HEK293 (cell line): ENCODE measurements at regions not wholly inside any gene's neighbourhood (a gene's known extent, or its start where the extent isn't known, plus 50 kb on each side); places are given as distances from the start of the nearest gene placed in this dataset.

Experiments
- BCL11A ChIP-seq: fragments of 450-650 bp; formaldehyde crosslinking; IDR thresholded peaks from 2 replicates; pipeline ENCODE4 v1.5.1; 2016; ENCODE audit warnings: low read depth, missing biosample characterization, missing genetic modification characterization
- GFI1B ChIP-seq: fragments of 450-650 bp; formaldehyde crosslinking; IDR thresholded peaks from 2 replicates; pipeline ENCODE4 v1.5.1; 2016; ENCODE audit warnings: missing biosample characterization, missing genetic modification characterization
- GLI4 ChIP-seq: fragments of 450-650 bp; formaldehyde crosslinking; IDR thresholded peaks from 2 replicates; pipeline ENCODE4 v1.5.1; 2016; ENCODE audit warnings: missing biosample characterization, missing genetic modification characterization
- HOXC10 ChIP-seq: sonication (generic); formaldehyde crosslinking; IDR thresholded peaks from 2 replicates; pipeline ENCODE4 v1.8.1; 2023; ENCODE audit warnings: mild to moderate bottlenecking, missing genetic modification reagents
- ZBTB8A ChIP-seq: fragments of 450-650 bp; formaldehyde crosslinking; IDR thresholded peaks from 2 replicates; pipeline ENCODE4 v1.5.1; 2016; ENCODE audit warnings: missing biosample characterization, missing genetic modification characterization
- ZFP41 ChIP-seq: fragments of 450-650 bp; formaldehyde crosslinking; IDR thresholded peaks from 2 replicates; pipeline ENCODE4 v1.5.1; 2016; ENCODE audit warnings: missing biosample characterization, missing genetic modification characterization, borderline replicate concordance
- ZIC2 ChIP-seq: fragments of 450-650 bp; formaldehyde crosslinking; IDR thresholded peaks from 2 replicates; pipeline ENCODE4 v1.5.1; 2016; ENCODE audit warnings: missing biosample characterization, missing genetic modification characterization
- ZNF138 ChIP-seq: fragments of 450-650 bp; formaldehyde crosslinking; IDR thresholded peaks from 2 replicates; pipeline ENCODE4 v1.5.1; 2016; ENCODE audit warnings: missing biosample characterization, missing genetic modification characterization, borderline replicate concordance
- ZNF184 ChIP-seq: fragments of 450-650 bp; IDR thresholded peaks from 2 replicates; pipeline ENCODE4 v1.5.1; 2018; ENCODE audit warnings: missing biosample characterization, mild to moderate bottlenecking, missing genetic modification characterization
- ZNF202 ChIP-seq: fragments of 450-650 bp; formaldehyde crosslinking; IDR thresholded peaks from 2 replicates; pipeline ENCODE4 v1.5.1; 2016; ENCODE audit warnings: missing biosample characterization, missing genetic modification characterization, borderline replicate concordance
- ZNF221 ChIP-seq: fragments of 450-650 bp; formaldehyde crosslinking; IDR thresholded peaks from 2 replicates; pipeline ENCODE4 v1.5.1; 2017; ENCODE audit warnings: missing biosample characterization, missing genetic modification characterization, borderline replicate concordance
- ZNF223 ChIP-seq: fragments of 450-650 bp; formaldehyde crosslinking; IDR thresholded peaks from 2 replicates; pipeline ENCODE4 v1.5.1; 2016; ENCODE audit warnings: missing biosample characterization, missing genetic modification characterization
- ZNF311 ChIP-seq: fragments of 450-650 bp; formaldehyde crosslinking; IDR thresholded peaks from 2 replicates; pipeline ENCODE4 v1.5.1; 2017; ENCODE audit warnings: missing biosample characterization, missing genetic modification characterization, borderline replicate concordance
- ZNF350 ChIP-seq: fragments of 450-650 bp; formaldehyde crosslinking; IDR thresholded peaks from 2 replicates; pipeline ENCODE4 v1.5.0; 2017; ENCODE audit warnings: missing biosample characterization, mild to moderate bottlenecking, missing genetic modification characterization
- ZNF423 ChIP-seq: fragments of 450-650 bp; formaldehyde crosslinking; IDR thresholded peaks from 2 replicates; pipeline ENCODE4 v1.5.1; 2016; ENCODE audit warnings: missing biosample characterization, missing genetic modification characterization
- ZNF426 ChIP-seq: fragments of 450-650 bp; formaldehyde crosslinking; IDR thresholded peaks from 2 replicates; pipeline ENCODE4 v1.5.1; 2017; ENCODE audit warnings: missing biosample characterization, missing genetic modification characterization, mild to moderate bottlenecking, inconsistent platforms, moderate library complexity
- ZNF561 ChIP-seq: fragments of 450-650 bp; IDR thresholded peaks from 2 replicates; pipeline ENCODE4 v1.5.1; 2018; ENCODE audit warnings: missing biosample characterization, missing genetic modification characterization, borderline replicate concordance
- ZNF596 ChIP-seq: fragments of 450-650 bp; IDR thresholded peaks from 2 replicates; pipeline ENCODE4 v1.5.0; 2018; ENCODE audit warnings: missing biosample characterization, mild to moderate bottlenecking, missing genetic modification characterization, moderate library complexity
- ZNF621 ChIP-seq: fragments of 450-650 bp; formaldehyde crosslinking; IDR thresholded peaks from 2 replicates; pipeline ENCODE4 v1.5.1; 2017; ENCODE audit warnings: missing biosample characterization, missing genetic modification characterization
- ZNF664 ChIP-seq: fragments of 450-650 bp; formaldehyde crosslinking; IDR thresholded peaks from 2 replicates; pipeline ENCODE4 v1.5.1; 2016; ENCODE audit warnings: missing biosample characterization, missing genetic modification characterization
- ZNF707 ChIP-seq: fragments of 450-650 bp; formaldehyde crosslinking; IDR thresholded peaks from 2 replicates; pipeline ENCODE4 v1.5.1; 2016; ENCODE audit warnings: missing biosample characterization, missing genetic modification characterization
- ZNF777 ChIP-seq: fragments of 450-650 bp; formaldehyde crosslinking; IDR thresholded peaks from 2 replicates; pipeline ENCODE4 v1.5.1; 2017; ENCODE audit warnings: missing biosample characterization, missing genetic modification characterization, borderline replicate concordance
- ZNF785 ChIP-seq: fragments of 450-650 bp; formaldehyde crosslinking; IDR thresholded peaks from 2 replicates; pipeline ENCODE4 v1.5.1; 2016; ENCODE audit warnings: missing biosample characterization, missing genetic modification characterization
- ZNF791 ChIP-seq: fragments of 450-650 bp; formaldehyde crosslinking; IDR thresholded peaks from 2 replicates; pipeline ENCODE4 v1.5.1; 2016; ENCODE audit warnings: missing biosample characterization, missing genetic modification characterization
- ZSCAN4 ChIP-seq: fragments of 450-650 bp; formaldehyde crosslinking; IDR thresholded peaks from 2 replicates; pipeline ENCODE4 v1.5.1; 2017; ENCODE audit warnings: missing biosample characterization, missing genetic modification characterization
- TF ChIP-seq, protein P1 (sequence below): fragments of 450-650 bp; IDR thresholded peaks from 2 replicates; pipeline ENCODE4 v1.5.1; 2018; ENCODE audit warnings: missing biosample characterization, missing genetic modification characterization
- TF ChIP-seq, protein P2 (sequence below): fragments of 450-650 bp; formaldehyde crosslinking; IDR thresholded peaks from 2 replicates; pipeline ENCODE4 v1.5.1; 2016; ENCODE audit warnings: missing biosample characterization, missing genetic modification characterization
- TF ChIP-seq, protein P3 (sequence below): fragments of 450-650 bp; formaldehyde crosslinking; IDR thresholded peaks from 2 replicates; pipeline ENCODE4 v1.5.1; 2016; ENCODE audit warnings: missing biosample characterization, missing genetic modification characterization
- TF ChIP-seq, protein P4 (sequence below): fragments of 450-650 bp; formaldehyde crosslinking; conservative IDR thresholded peaks from 2 replicates; pipeline ENCODE4 v1.5.1; 2016; ENCODE audit warnings: low read depth, missing biosample characterization, missing genetic modification characterization

DNA sequence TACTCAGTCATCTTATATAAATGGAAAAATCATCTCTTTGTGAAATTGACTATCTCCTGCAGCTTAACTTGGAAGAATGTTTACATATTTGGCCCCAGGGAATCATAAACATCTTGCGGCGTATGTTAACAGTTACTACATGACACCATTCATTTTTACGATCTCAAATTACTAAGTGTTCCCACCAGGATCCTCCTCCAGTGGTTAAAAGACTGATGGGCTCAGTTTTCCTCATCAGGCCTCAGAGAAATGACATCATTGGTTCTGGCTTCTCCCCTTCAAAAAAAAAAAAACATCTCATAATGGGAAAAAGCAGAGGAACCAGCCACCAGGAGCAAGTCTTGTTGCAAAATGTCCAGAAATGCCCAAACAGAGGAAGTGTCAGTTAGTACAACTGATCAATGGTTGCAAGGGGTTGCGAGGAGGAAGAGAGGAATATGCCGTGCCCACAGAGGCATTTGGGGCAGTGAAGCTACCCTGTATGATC is 70.5 kb upstream of the LIPC start (continued):
- TF ChIP-seq ZSCAN4 (tag by site-specific recombination) = peak; percentile 56
- TF ChIP-seq ZNF138 = no peak
- no peak for TF ChIP-seq ZNF202 (tag by site-specific recombination)
- TF ChIP-seq, protein P1, sequence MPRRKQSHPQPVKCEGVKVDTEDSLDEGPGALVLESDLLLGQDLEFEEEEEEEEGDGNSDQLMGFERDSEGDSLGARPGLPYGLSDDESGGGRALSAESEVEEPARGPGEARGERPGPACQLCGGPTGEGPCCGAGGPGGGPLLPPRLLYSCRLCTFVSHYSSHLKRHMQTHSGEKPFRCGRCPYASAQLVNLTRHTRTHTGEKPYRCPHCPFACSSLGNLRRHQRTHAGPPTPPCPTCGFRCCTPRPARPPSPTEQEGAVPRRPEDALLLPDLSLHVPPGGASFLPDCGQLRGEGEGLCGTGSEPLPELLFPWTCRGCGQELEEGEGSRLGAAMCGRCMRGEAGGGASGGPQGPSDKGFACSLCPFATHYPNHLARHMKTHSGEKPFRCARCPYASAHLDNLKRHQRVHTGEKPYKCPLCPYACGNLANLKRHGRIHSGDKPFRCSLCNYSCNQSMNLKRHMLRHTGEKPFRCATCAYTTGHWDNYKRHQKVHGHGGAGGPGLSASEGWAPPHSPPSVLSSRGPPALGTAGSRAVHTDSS = no peak
- 0 out of 2 replicates have a peak, but pooled peaks have one; percentile 57 for TF ChIP-seq GFI1B (tag by site-specific recombination)
- TF ChIP-seq ZNF221 (tag by site-specific recombination) = no peak
- TF ChIP-seq GLI4 = no peak
- no peak; the same call in 1 of the 2 replicates for TF ChIP-seq ZNF426 (tag by site-specific recombination)
- TF ChIP-seq ZNF707 (tag by site-specific recombination) = no peak
- TF ChIP-seq, protein P2, sequence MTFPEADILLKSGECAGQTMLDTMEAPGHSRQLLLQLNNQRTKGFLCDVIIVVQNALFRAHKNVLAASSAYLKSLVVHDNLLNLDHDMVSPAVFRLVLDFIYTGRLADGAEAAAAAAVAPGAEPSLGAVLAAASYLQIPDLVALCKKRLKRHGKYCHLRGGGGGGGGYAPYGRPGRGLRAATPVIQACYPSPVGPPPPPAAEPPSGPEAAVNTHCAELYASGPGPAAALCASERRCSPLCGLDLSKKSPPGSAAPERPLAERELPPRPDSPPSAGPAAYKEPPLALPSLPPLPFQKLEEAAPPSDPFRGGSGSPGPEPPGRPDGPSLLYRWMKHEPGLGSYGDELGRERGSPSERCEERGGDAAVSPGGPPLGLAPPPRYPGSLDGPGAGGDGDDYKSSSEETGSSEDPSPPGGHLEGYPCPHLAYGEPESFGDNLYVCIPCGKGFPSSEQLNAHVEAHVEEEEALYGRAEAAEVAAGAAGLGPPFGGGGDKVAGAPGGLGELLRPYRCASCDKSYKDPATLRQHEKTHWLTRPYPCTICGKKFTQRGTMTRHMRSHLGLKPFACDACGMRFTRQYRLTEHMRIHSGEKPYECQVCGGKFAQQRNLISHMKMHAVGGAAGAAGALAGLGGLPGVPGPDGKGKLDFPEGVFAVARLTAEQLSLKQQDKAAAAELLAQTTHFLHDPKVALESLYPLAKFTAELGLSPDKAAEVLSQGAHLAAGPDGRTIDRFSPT = peak; percentile 83
- no peak for TF ChIP-seq ZNF777 (tag by site-specific recombination)
- no peak for TF ChIP-seq HOXC10 (CRISPR knock-in tag)
- TF ChIP-seq ZIC2 = peak; percentile 96
- TF ChIP-seq, protein P3, sequence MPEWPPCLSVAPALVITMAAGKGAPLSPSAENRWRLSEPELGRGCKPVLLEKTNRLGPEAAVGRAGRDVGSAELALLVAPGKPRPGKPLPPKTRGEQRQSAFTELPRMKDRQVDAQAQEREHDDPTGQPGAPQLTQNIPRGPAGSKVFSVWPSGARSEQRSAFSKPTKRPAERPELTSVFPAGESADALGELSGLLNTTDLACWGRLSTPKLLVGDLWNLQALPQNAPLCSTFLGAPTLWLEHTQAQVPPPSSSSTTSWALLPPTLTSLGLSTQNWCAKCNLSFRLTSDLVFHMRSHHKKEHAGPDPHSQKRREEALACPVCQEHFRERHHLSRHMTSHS (tag by site-specific recombination) = peak; percentile 90
- peak; percentile 54; the same call in 1 of the 2 replicates for TF ChIP-seq ZNF184 (tag by site-specific recombination)
- TF ChIP-seq ZNF350 = no peak
- TF ChIP-seq ZBTB8A (tag by site-specific recombination) = peak; percentile 61
- TF ChIP-seq ZNF621 (tag by site-specific recombination) = no peak
- no peak for TF ChIP-seq ZNF664 (tag by site-specific recombination)
- TF ChIP-seq ZNF791 (tag by site-specific recombination) = no peak
- TF ChIP-seq BCL11A (tag by site-specific recombination) = peak; percentile 87; the same call in 1 of the 2 replicates
- TF ChIP-seq ZFP41 (tag by site-specific recombination) = no peak
- TF ChIP-seq ZNF223 = no peak
- 0 out of 2 replicates have a peak, but pooled peaks have one; percentile 41 for TF ChIP-seq ZNF423
- TF ChIP-seq ZNF596 (tag by site-specific recombination) = no peak
- TF ChIP-seq ZNF785 (tag by site-specific recombination) = no peak
- no peak for TF ChIP-seq ZNF311 (tag by site-specific recombination)
- peak; percentile 81; the same call in 1 of the 2 replicates for TF ChIP-seq ZNF561 (tag by site-specific recombination)
- TF ChIP-seq, protein P4, sequence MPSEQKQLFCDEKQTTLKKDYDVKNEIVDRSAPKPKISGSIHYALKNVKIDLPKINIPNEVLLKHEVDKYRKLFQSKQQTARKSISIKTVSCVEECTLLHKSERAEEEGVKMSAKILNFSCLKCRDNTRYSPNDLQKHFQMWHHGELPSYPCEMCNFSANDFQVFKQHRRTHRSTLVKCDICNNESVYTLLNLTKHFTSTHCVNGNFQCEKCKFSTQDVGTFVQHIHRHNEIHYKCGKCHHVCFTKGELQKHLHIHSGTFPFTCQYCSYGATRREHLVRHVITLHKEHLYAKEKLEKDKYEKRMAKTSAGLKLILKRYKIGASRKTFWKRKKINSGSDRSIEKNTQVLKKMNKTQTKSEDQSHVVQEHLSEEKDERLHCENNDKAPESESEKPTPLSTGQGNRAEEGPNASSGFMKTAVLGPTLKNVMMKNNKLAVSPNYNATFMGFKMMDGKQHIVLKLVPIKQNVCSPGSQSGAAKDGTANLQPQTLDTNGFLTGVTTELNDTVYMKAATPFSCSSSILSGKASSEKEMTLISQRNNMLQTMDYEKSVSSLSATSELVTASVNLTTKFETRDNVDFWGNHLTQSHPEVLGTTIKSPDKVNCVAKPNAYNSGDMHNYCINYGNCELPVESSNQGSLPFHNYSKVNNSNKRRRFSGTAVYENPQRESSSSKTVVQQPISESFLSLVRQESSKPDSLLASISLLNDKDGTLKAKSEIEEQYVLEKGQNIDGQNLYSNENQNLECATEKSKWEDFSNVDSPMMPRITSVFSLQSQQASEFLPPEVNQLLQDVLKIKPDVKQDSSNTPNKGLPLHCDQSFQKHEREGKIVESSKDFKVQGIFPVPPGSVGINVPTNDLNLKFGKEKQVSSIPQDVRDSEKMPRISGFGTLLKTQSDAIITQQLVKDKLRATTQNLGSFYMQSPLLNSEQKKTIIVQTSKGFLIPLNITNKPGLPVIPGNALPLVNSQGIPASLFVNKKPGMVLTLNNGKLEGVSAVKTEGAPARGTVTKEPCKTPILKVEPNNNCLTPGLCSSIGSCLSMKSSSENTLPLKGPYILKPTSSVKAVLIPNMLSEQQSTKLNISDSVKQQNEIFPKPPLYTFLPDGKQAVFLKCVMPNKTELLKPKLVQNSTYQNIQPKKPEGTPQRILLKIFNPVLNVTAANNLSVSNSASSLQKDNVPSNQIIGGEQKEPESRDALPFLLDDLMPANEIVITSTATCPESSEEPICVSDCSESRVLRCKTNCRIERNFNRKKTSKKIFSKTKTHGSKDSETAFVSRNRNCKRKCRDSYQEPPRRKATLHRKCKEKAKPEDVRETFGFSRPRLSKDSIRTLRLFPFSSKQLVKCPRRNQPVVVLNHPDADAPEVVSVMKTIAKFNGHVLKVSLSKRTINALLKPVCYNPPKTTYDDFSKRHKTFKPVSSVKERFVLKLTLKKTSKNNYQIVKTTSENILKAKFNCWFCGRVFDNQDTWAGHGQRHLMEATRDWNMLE (tag by site-specific recombination) = peak; percentile 24; the same call in 1 of the 2 replicates
